Esophagus (tissue), 2 donors: ENCODE measurements at regions not wholly inside any gene's neighbourhood (a gene's known extent, or its start where the extent isn't known, plus 50 kb on each side); places are given as distances from the start of the nearest gene placed in this dataset.

ENCODE experiments used
- H3K27ac ChIP-seq, 2 donors: one replicate each; pipeline ENCODE4 v1.5.1; 2013; ENCODE audit warnings: low read depth in 2 of 2, mild to moderate bottlenecking in 2 of 2, inconsistent platforms in 1 of 2, low read length in 1 of 2, moderate library complexity in 1 of 2
- H3K27me3 ChIP-seq, 2 donors: one replicate each; pipeline ENCODE4 v1.6.1; 2013; ENCODE audit warnings: low read length in 2 of 2, control low read depth in 1 of 2, mild to moderate bottlenecking in 1 of 2; ENCODE audit not compliant: insufficient read depth in 2 of 2, control insufficient read depth in 1 of 2
- H3K36me3 ChIP-seq, 2 donors: one replicate each; pipeline ENCODE4 v1.6.1; 2013; ENCODE audit warnings: low read length in 1 of 2; ENCODE audit not compliant: control insufficient read depth in 2 of 2, insufficient read depth in 2 of 2
- H3K4me1 ChIP-seq, 2 donors: one replicate each; pipeline ENCODE4 v1.6.1; 2013; ENCODE audit warnings: low read length in 1 of 2; ENCODE audit not compliant: control insufficient read depth in 2 of 2, insufficient read depth in 2 of 2
- H3K4me3 ChIP-seq, 2 donors: one replicate each; pipeline ENCODE4 v1.5.1; 2013; ENCODE audit warnings: low read length in 2 of 2, mild to moderate bottlenecking in 2 of 2, low read depth in 1 of 2, moderate library complexity in 1 of 2
- H3K9me3 ChIP-seq, 2 donors: one replicate each; pipeline ENCODE4 v1.6.1; 2013; ENCODE audit warnings: mild to moderate bottlenecking in 2 of 2, low read depth in 1 of 2, low read length in 1 of 2, moderate library complexity in 1 of 2; ENCODE audit not compliant: control insufficient read depth in 2 of 2, insufficient read depth in 1 of 2
- WGBS, 2 donors: extraction: QIAGEN DNeasy Blood & Tissue Kit; methylation state at CpG; one replicate each; pipeline ENCODE4 v1.1.7; 2013; 5-methylcytosine and 5-hydroxymethylcytosine counted together
- donor health status: healthy with polysubstance abuse.
- donor health status: Bipolar disorder and iron deficiency.

GRCh38 chr2:167480986-167481309, 592.7 kb downstream of the XIRP2 start:
- no peak overlapping the region for H3K27ac ChIP-seq
- no peaks in the 10 kb centered on the region for H3K36me3 ChIP-seq
- no peaks in the 10 kb centered on the region for H3K4me1 ChIP-seq
- WGBS, 2 donors: 64 to 68% methylated on average over 2 of the region's 2 CpGs
- H3K27me3 ChIP-seq: no peaks in the 10 kb centered on the region
- no peaks in the 10 kb centered on the region for H3K9me3 ChIP-seq
- H3K4me3 ChIP-seq: no peak overlapping the region

DNA sequence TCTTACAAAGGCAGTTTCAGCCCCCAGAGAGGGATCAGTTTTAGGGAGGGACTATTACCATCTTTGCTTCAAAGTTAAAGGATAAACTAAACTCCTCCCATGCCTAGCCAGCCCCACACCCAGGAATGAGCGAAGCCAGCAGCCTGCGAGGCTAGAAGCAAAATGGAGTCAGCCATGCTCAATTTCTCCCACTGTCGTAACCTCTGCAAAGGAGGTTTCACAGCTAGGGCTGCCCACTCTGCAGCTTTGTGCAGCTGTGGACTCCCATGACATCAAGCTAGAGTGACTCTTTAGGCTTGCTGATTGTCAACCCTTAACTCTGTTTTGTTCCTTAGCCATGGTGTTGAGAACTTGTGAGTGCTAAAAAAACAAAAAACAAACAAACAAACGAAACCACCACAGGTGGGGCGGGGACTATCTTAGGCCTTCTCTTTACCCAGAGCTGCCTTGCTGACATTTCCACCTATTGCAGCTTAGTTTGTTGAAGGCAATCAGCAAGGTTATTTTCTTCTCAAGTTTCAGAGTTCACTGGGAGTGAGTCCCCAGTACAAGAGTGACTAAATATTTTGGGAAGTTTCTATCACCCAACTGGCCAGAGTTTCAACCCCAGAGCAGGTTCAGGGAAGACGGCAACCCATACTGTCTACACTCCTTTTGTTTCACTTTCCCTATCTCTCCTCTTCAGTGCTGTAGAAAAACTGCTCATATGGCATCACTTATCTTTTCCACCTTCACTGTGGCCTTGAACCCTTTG, 592.1 kb downstream of the XIRP2 start:
- Histone ChIP-seq H3K36me3 (no peaks in the 10 kb centered on the region), H3K4me3 (no peak overlapping the region), H3K9me3 (no peaks in the 10 kb centered on the region), H3K27ac (no peak overlapping the region), H3K27me3 (no peaks in the 10 kb centered on the region), H3K4me1 (no peaks in the 10 kb centered on the region)
- WGBS, 2 donors: 81 to 84% methylated on average over 6 of the region's 6 CpGs

- no peaks in the 10 kb centered on the region for H3K9me3 ChIP-seq
- no peaks in the 10 kb centered on the region for H3K4me1 ChIP-seq
- no peaks in the 10 kb centered on the region for H3K36me3 ChIP-seq
- H3K27me3 ChIP-seq: no peaks in the 10 kb centered on the region
- no peak overlapping the region for H3K4me3 ChIP-seq
- no peak overlapping the region for H3K27ac ChIP-seq
- WGBS, 2 donors: 70 to 78% methylated on average over 3 of the region's 3 CpGs
These were observed 589.9 kb downstream of the XIRP2 start for GRCh38 chr2:167478196-167478595.

GRCh38 chr2:167475791-167476190, 587.5 kb downstream of the XIRP2 start:
- 55 to 67% methylated on average over 2 of the region's 2 CpGs for WGBS, 2 donors
- Histone ChIP-seq H3K36me3 (no peaks in the 10 kb centered on the region), H3K27ac (no peak overlapping the region)

GRCh38 chr2:167471734-167472133, 583.5 kb downstream of the XIRP2 start:
- Histone ChIP-seq H3K27me3 (no peaks in the 10 kb centered on the region), H3K4me1 (no peaks in the 10 kb centered on the region), H3K9me3 (no peaks in the 10 kb centered on the region), H3K27ac (no peak overlapping the region), H3K4me3 (no peak overlapping the region), H3K36me3 (no peaks in the 10 kb centered on the region)

More at GRCh38 chr2:167475791-167476190, 587.5 kb downstream of the XIRP2 start:
- H3K4me1 ChIP-seq: no peaks in the 10 kb centered on the region
- H3K4me3 ChIP-seq: no peak overlapping the region
- no peaks in the 10 kb centered on the region for H3K9me3 ChIP-seq
- no peaks in the 10 kb centered on the region for H3K27me3 ChIP-seq

DNA sequence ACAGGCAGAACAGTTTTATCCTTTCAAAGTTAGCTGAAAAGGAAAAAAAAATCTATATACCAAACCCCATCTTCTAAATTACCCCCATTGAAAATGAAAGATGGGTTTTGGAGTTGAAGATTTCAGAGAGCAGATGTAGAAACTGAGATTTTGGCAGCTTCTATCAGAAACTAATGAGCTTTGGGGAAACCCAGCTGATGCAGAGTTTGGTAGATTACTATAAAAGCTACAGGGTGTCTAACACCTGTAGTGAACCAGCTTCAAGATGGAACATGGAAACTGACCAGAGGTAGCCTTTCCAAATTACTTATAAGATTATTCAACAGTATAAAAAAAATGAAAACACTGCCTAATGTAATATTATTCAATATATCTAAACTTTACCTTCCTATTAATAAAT, 583.1 kb downstream of the XIRP2 start:
- Histone ChIP-seq H3K4me3 (no peak overlapping the region), H3K27me3 (no peaks in the 10 kb centered on the region), H3K27ac (no peak overlapping the region), H3K9me3 (no peaks in the 10 kb centered on the region), H3K4me1 (no peaks in the 10 kb centered on the region), H3K36me3 (no peaks in the 10 kb centered on the region)

DNA sequence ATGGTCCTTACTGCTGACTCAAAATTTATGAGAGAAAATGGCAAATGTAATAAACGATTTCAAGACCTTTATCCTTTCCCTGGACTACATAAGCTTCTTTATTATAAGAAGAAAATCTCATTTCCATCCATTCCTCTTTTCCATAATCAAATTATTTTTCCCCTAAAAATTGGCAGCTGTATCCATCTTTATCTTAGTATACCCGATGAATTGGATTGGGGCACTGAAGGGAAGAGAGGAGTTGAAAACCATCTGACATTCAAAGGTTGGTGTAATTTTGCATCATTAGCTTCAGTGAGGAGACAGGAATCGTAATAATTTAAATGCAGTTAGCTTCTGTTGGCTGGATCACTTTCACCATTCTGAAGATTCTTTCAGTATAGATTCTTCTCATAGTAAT, 574.1 kb downstream of the XIRP2 start:
- Histone ChIP-seq H3K9me3 (no peaks in the 10 kb centered on the region), H3K27ac (no peak overlapping the region), H3K4me1 (no peaks in the 10 kb centered on the region), H3K4me3 (no peak overlapping the region), H3K27me3 (no peaks in the 10 kb centered on the region), H3K36me3 (no peaks in the 10 kb centered on the region)
- WGBS, 2 donors: 79 to 88% methylated on average over 3 of the region's 3 CpGs

DNA sequence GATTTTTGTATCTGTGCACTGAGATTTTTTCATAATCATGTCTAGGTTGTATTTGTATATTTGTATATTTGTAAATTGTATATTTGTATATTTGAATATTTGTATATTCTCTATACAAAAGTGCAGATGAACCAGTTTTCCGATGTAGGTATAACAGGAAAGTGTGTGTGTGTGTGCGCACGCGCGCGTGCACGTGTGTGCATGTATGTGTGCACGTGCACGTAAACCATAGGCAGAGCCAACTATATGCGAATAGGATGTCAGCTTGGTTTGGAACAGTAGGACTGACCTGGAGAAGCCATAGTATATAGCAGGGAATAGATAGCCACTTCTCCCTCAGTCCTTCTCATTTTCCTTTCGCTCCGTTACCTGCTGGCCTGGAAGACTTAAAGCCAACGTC, 565.8 kb downstream of the XIRP2 start:
- H3K36me3 ChIP-seq: no peaks in the 10 kb centered on the region
- H3K27me3 ChIP-seq: no peaks in the 10 kb centered on the region
- H3K9me3 ChIP-seq: peaks cover 0 to 3% of the 10 kb centered on the region in 2 donors
- H3K27ac ChIP-seq: no peak overlapping the region
- no peak overlapping the region for H3K4me3 ChIP-seq
- no peaks in the 10 kb centered on the region for H3K4me1 ChIP-seq
- WGBS, 2 donors: 92 to 97% methylated on average over 13 of the region's 13 CpGs

- Histone ChIP-seq H3K4me3 (no peak overlapping the region), H3K4me1 (no peaks in the 10 kb centered on the region), H3K27ac (no peak overlapping the region), H3K9me3 (peaks cover 3% of the 10 kb centered on the region in 2 donors), H3K27me3 (no peaks in the 10 kb centered on the region), H3K36me3 (no peaks in the 10 kb centered on the region)
- WGBS, 2 donors: 71 to 78% methylated on average over 9 of the region's 9 CpGs
These were observed 563.4 kb downstream of the XIRP2 start for GRCh38 chr2:167451496-167452289.

- H3K27me3 ChIP-seq: no peaks in the 10 kb centered on the region
- H3K4me1 ChIP-seq: no peaks in the 10 kb centered on the region
- H3K36me3 ChIP-seq: no peaks in the 10 kb centered on the region
- no peak overlapping the region for H3K27ac ChIP-seq
- no peak overlapping the region for H3K4me3 ChIP-seq
- peaks cover under 1 to 3% of the 10 kb centered on the region in 2 donors for H3K9me3 ChIP-seq
These were observed 562.1 kb downstream of the XIRP2 start for GRCh38 chr2:167450364-167450763.
